Cardiac fibroblast (primary cell): ENCODE measurements at regions not wholly inside any gene's neighbourhood (a gene's known extent, or its start where the extent isn't known, plus 50 kb on each side); places are given as distances from the start of the nearest gene placed in this dataset.

Experiments
- DNase-seq, 2 donors: peaks; one replicate each; pipeline versions ENCODE4 v3.0.0 to v3.0.0-alpha.2; 2010; ENCODE audit warnings: low read depth in 2 of 2
- H3K4me3 ChIP-seq, 2 donors: replicated peaks in 1 of 2; 1 replicate in 1 of 2; 2 replicates in 1 of 2; pipeline ENCODE4 v1.5.1; 2011; ENCODE audit warnings: low read depth in 2 of 2, low read length in 2 of 2, mild to moderate bottlenecking in 2 of 2, moderate library complexity in 1 of 2
- CTCF ChIP-seq: IDR thresholded peaks from one replicate; pipeline ENCODE4 v1.5.1; 2011; ENCODE audit warnings: low read depth, mild to moderate bottlenecking, low read length, inconsistent platforms

- DNase-seq: peak; percentile 46 to 52
- H3K4me3 ChIP-seq: no peak overlapping the region
- no peak for TF ChIP-seq CTCF
Measured at GRCh38 chr14:26863736-26864135, 265.9 kb upstream of the NOVA1 start.

GRCh38 chr14:26866721-26867120 is 268.9 kb upstream of the NOVA1 start:
- no peak overlapping the region for H3K4me3 ChIP-seq
- no peak for TF ChIP-seq CTCF
- DNase-seq: no peak

GRCh38 chr14:26867171-26867757 is 269.4 kb upstream of the NOVA1 start:
- peak in 1 of 2 donors; percentile 17 for DNase-seq
- no peak overlapping the region for H3K4me3 ChIP-seq
- TF ChIP-seq CTCF: no peak

GRCh38 chr14:26870096-26870495 is 272.3 kb upstream of the NOVA1 start:
- no peak for TF ChIP-seq CTCF

GRCh38 chr14:26870722-26871617 is 273.1 kb upstream of the NOVA1 start:
- H3K4me3 ChIP-seq: no peak overlapping the region
- no peak for TF ChIP-seq CTCF
- DNase-seq: no peak

More at GRCh38 chr14:26870096-26870495, 272.3 kb upstream of the NOVA1 start:
- no peak for DNase-seq
- no peak overlapping the region for H3K4me3 ChIP-seq

- no peak for TF ChIP-seq CTCF
- DNase-seq: peak; percentile 55 to 95
- no peak overlapping the region for H3K4me3 ChIP-seq
Measured at GRCh38 chr14:26872515-26873361, 274.9 kb upstream of the NOVA1 start.
